Fibroblast of peridontal ligament (primary cell): ENCODE measurements at regions not wholly inside any gene's neighbourhood (a gene's known extent, or its start where the extent isn't known, plus 50 kb on each side); places are given as distances from the start of the nearest gene placed in this dataset.

Experiments
- DNase-seq: peaks from one replicate; pipeline ENCODE4 v3.0.0-alpha.2; 2010; ENCODE audit errors: extremely low read depth

DNA sequence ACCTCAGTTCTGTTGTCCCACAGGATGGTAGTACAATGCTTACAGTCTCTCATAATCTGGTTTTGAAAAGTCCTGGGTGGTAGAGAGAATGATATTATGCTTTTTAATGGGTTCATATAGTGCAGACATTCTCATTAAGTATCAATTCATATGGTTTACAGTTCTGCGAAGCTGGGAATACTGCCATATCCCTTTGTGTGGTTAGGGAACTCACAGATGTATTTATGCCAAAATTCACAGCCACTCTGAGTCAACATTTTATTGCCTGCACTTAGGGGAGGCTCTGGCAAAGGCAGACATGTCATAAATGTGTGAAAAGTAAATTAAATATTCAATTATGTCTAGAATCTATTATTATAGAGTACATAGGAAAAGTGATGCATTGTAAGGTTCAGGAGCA is 808.2 kb downstream of the SUCLG1 start:
- no peak for DNase-seq

DNA sequence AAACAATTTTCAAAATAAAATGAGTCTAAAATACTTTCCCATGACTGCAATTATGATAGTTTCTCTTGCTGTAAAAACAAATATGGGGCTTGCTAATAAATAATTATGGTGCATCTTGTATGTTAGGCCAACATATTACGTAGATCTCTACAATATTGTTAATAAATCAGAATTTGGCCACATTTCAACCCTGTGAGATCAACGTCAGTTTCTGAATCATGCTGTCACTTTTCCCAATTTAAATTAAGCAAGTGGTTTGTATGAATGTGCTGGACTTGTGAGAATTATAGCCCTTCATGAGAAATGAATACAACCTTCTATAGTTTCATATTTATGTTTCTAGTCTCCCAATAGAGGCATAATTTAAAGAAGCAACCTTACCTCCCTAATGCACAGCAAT is 808.9 kb downstream of the SUCLG1 start:
- no peak for DNase-seq

DNA sequence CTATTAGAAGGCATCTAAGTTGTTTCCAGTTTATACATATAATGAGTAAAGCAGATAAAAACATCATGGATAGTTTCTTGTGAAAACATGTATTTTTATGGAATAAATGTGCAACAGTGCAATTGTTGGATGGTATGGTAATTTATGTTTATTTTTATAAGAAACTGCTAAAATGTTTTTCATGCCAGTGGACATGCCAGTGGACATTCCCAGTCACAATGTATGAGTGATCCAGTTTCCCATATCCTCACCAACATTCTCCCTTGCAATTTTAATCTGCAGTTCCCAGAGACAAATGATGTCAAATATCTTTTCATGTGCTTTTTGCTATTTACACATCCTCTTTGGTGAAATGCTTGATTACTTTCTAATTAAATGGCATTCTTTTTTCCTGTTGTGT is 818.6 kb downstream of the SUCLG1 start:
- no peak for DNase-seq

DNA sequence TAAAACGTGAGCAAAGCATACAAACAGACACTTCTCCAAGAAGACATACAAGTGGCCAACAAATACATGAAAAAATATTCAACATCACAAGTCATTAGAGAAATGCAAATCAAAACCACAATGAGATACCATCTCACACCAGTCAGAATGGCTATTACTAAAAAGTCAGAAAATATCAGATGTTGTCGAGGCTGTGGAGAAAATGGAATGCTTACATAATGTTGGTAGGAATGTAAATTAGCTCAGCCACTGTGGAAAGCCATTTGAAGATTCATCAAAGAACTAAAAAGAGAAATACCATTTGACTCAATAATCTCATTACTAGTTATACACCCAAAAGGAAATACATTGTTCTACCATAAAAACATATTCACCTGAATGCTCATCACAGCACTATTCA is 825.7 kb downstream of the SUCLG1 start:
- no peak for DNase-seq

DNA sequence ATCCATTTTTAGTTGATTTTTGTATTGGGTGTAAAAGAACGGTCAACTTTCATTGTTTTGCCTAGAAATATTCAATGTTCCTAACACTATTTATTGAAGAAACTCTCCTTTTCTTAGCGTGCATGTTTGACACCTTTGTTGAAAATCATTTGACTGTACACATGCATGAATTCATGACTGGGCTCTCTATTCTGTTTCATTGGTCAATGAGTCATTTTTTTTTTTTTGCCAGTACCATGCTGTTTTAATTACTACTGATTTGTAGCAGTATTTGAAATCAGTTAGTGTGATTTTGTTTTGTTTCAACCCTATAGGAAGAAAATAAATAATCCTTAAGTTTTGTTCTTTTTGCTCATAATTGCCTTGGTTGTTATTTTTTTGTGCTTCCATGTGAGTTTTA is 828.7 kb downstream of the SUCLG1 start:
- DNase-seq: no peak

DNA sequence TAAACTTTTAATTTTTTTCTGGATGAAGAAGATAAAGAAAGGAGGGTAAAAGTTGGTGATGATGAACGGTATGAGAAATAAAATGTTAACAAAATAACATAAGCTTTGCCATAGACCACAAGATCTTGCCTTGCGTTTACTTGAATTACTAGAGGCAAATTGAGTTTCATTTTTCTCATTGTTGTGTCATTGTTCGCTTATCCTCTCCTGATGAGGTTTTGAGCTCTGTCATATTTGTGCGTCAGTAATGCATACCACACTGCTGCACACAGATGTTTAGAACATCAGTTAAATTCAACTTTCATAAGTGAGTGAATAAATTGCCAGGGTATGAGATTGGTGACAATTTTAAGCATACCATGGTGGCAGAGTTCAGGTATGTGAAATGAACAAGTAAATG is 843.6 kb downstream of the SUCLG1 start:
- DNase-seq: no peak

DNA sequence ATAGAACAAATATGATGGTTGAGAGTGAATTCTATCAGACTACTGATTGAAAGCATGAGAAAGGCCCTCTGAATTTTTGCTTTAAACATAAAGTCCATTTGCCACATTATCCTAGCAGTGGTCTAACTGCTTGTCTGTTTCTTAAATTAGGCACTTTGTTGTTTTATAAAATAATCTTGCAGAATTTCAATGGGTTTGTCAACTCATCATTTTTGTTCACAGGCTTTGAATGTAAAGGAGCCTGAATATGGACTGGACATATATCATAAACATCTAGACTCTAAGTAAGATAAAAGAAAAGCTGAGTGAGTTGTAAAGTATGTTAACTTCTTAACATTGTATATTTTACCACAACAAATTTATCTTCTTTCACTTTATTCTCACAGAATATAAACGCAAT is 845.9 kb downstream of the SUCLG1 start:
- DNase-seq: no peak

DNA sequence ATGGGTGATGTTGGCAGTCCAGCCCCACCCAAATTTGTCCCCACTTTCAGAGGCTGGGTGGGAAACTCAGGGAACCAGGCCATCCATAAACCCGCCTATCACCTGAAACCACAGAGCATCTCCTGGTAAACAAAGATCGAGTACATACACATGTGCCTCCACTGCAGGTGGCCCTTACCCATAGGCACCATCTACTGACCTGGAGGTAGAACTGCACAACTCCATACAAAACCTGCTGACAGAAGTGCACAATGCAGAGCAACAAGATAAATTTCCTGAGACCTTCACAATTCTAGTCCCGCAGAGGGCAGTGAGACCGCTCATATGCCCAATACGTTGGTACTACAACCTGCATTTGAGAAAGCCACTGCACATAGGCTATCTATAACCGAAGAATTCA is 856.3 kb downstream of the SUCLG1 start:
- DNase-seq: no peak

DNA sequence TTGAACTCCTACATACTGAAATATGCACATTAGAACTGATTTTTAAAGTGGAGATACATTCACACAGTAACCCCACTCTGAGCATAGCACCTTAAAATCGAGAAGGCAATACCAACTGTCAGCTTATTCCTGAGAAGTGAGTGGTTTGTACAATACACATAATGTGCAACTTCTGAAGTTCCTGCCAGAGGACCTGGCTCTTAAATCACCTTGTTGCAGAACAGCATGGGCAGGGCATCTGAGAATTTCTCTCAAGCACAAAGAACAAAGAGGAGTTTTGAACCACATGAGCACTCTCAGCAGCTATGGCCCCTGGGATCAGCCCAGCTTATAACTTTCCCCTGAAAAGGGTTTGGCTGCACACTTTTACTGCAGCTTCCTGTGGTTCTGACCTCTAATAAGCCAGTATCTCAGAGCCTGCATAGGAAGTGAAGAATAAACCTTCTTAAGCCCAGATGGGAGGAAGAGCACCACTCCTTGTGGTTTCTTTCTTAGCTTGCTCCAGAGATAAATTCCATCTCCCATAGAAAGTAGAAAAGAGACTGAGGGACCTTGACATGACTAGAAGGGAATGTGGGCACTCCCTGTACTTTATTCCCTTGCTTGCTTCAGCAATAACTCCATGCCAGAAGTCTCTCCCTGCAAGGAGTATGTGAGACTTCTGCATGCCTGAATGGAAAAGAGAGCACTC is 862.3 kb downstream of the SUCLG1 start:
- no peak for DNase-seq

DNA sequence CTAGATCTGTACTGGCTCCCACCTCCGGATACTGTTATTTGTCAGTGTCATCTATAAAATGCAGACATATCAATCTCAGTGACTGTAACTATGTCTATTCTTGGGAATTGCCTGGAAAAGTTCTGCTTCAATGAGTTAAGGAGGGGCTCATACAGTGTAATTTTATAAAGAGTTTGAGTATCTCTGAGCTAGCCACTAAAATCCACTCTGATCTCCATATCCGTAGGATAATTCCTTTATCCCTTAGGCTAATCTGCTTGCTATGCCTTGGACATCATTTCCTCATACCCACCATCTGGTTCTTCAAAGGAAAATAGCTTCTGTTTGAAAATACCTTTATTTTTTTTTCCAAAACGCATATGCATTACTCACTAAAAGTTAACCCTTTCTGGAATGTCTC is 863.2 kb downstream of the SUCLG1 start:
- DNase-seq: no peak

DNA sequence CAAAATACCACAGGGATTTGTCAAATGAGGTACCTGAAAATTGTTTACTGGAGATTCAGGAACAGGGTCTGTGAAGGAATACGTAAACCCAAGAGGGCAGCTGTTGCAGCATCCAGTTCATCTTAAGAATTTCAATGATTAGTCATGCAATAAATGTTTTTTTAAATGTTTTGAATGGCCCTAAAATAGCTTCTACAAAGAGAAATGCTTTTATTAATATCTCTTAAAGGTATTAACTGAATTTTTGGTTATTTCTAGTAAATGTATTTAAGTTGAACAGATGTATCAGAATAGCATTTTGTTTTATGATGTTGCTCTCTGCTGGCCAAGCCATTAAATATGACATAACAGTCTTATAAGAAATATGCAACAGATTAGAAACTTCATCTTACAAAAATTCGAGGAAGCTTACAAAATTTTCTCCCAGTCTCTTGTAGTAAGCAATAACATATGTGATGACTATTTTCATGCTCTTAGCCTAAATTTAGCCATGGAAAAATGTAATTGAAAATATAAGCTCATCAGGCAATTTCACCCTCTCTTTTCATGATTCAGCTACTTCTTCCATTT is 863.9 kb downstream of the SUCLG1 start:
- DNase-seq: no peak

DNA sequence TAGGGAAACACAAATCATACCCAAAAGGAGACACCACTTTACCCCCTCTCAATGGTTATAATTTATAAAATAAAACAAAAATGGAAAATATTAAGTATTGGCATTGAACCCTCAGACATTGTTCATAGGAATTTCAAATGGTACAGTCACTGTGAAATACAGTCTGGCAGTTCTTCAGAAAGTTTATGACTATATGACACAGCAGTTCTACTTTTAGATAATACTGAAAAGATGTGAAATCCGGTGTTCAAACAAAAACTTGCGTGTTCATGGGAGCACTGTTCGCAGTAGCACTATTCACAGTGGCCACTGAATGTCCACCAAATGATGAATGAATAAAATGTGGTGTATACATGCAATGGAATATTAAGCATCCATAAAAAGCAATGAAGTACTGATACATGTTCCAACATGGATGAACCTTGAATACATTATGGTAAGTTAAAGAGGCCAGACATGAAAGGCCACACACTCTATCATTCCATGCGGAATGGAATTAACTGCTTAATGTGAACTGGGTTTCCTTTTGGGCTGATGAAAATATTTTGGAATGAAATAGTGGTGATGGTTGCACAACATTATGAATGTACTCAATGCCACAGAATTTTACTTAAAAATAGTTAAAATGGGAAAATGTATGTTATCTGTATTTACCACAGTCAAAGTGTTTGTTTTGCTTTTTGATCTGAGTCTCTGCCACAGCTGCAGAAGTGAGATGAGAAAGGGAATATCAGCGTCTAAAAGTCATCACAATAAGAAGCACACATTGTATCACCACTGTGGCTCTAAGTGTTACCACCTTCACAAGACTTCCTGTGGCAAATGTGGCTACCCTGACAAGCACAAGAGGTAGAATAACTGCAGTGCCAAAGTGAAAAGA is 864.6 kb downstream of the SUCLG1 start:
- DNase-seq: no peak

DNA sequence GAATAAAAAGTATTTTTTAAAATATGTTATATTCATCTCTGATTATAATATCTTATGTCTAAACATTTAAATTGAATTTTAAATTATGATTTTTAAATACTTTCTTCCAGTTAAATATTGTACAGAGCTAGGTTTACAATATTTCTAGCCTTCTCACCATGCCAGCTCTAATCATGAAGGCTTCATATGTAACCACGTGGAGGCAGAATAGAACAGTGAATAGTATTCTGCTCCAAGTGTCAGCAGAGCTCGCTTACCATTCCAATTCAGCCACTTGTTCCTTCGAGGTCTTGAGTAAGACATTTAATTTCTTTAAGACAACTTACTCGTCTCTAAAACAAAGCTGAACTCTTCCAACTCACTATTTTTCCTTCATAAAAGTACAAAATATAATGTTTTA is 871.8 kb downstream of the SUCLG1 start:
- no peak for DNase-seq

DNA sequence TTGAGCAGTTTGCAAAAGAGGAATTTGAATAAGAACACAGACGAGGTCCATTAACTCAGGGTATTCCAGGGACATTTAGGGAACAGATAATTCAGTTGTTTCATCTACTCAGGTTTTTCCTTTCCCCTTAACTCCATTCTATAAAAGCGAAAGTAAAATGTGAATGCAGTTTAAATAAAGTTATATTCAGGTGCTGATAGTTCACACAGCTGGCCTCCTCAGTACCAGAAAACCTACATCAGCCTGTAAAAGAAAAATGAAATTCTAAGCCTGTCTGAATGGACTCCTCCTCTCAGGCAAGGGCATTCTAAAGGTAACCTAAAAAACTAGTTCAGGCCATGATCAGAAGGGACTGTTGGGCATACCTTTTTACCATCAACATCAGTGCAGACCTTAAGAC is 873.8 kb downstream of the SUCLG1 start:
- DNase-seq: no peak

DNA sequence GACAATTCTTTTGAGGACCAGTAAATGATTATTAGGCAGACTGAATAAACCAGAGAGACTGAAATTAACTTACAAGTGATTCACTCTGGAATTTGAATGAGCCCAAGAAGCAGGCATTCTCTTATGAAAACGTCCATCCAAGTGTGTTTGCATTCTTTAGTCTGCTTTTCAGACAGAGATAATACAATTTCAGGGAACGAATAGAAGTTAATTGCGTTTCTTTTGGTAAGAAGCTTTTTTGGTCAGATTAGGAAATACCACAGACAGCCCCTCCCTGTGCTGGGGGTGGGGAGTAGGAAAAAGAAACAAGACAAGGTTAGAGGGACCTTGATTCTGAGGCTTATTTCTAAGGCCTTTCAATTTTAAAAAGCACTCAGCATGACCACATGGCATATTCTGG is 874.4 kb downstream of the SUCLG1 start:
- DNase-seq: no peak

DNA sequence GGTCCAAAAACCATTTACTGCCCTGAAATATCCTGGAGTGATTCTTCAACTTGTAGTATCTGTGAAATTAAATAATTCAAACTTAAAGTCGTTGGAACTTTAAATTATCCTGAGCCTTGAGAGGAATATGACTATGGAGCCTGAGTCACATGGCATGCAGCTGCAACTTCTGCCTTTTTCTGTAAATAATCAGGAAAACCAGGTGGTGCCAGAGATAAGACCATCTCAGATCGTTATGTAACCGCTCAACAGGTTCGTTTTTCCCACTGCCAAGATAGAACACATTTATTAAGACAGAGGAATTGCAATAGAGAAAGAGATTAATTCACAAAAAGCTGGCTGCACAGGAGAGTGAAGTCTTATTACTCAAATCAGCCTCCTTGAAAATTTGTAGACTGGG is 876.5 kb downstream of the SUCLG1 start:
- no peak for DNase-seq

DNA sequence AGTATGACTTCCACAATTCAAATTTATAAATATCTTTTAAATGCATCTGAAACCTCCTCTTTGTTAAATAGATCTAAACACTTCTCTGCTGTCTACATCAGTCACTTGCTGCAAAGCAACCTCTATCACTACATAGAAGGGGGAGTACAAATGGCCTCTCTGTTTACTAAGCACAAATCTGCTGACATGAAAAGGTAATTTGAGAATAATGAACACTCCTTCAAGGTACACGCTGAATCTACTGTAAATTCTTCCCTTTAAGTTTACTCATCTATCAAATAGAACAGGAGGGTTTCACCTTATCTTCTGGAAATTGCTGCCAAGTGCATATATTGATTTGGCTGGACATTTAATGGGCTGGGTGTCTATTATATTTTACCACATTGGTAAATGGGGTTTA is 879.6 kb downstream of the SUCLG1 start:
- no peak for DNase-seq

DNA sequence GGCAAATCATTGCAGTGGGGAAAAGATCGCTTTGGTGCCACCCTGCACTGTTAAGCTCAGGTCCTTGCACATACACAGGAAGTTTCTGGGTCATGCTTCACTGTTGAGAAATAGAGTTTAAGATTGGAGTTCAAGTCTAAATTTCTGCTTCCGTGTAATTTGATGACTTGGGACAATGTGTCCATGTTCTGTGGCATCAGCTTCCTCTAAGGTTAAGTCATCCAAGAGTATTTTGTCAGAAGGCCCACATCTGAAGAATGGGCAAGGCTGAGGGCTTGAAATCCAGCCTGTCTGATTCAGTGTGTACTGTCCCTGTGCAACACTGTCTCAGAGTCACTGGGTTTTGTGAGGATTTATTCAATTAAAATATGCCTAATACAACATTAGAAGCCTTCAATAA is 880.7 kb downstream of the SUCLG1 start:
- no peak for DNase-seq

DNA sequence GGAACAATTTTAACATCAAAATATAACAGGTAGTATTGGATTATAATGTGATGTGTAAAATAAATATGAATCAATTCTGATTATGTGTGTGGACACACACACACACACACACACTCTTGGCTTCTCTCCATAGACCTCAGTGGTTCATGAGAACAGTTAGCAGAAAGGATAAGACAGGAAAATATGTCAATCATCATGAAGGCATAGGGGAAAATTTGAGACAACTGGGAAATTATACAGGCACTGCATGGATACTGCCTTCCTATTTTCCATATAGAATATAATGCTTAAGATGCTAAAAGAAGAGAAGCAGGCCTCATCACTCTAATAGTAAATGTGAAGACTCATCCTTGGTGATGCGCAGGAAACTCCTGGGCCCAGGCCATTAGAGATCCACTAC is 884.5 kb downstream of the SUCLG1 start:
- no peak for DNase-seq

DNA sequence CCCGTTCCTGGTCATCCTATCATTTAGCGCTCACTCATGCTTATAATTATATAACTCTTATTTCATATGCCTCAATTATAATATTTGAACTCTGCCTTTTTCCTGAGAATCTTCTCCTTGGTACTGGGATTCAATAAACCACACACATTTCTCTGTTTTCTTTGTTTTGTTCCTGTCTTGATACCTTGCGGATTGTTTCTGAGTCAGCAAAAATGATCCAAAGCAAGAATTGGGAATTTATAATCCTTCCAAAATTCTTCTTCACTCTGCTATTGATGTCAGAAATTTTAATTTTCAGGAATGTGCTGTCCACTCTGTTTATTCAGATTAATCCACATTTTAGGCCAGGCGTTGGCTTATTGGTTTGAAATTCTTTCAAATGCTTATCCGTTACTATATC is 886.0 kb downstream of the SUCLG1 start:
- DNase-seq: no peak

DNA sequence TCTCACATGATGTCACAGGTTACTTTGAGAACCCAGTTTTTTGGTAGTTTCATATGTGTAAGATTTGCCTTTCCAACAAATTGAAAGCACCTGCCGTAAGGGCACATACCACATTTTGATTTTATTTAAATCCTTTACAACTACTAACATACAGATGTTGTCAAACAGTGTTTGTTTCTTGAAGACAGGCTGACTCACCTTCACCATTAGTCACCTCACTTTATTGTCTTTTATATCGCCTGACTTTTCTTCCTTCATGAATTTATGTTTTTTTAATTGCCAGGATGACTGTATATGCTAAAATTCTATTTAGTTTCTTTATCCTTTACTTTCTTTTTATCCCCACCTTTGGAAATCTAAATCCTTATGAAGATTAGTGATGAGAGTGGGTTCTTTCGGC is 886.7 kb downstream of the SUCLG1 start:
- DNase-seq: no peak

DNA sequence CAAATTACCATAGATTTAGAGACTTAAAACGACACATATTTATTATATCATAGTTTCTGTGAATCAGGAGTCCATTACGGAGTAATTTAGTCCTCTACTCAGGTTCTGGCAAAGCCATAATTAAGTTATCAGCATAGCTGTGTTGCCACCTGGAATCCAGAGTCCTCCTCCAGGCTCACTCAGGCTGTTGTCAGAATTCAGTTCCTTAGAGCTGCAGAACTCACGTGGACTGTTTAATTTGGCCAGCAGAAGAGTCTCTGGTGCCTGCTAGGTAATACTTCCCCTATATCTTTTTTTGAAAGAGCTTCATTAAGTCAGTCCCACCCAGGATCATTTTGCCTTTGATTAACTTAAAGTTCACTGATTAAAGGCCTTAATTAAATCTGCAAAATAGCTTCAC is 891.5 kb downstream of the SUCLG1 start:
- no peak for DNase-seq

DNA sequence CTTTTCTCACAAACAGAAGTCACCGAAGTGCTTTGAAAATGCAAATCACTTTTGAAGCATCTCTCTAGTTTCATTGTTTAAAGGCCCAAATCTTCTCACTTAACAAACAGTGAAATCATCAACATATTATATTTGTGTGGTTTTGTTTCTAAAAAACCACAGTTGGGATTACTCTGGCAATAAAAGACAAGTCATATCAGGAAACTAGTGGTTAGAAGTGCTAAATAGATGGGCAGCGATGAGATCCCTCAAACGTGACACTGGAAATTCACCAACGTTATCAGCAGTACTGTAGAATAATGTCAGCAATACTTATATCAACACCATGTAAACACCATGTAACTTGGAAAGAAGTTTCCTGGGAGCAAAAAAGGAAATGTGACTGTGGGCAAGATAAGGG is 893.5 kb downstream of the SUCLG1 start:
- no peak for DNase-seq
